Coronary artery (tissue), 2 donors: ENCODE measurements at regions not wholly inside any gene's neighbourhood (a gene's known extent, or its start where the extent isn't known, plus 50 kb on each side); places are given as distances from the start of the nearest gene placed in this dataset.
"Not testable (repeated sequence)": the region's sequence is repeated elsewhere in the genome, so short reads cannot be mapped to it uniquely, and the experiment has no call there.

Source experiments
- DNase-seq: peaks from one replicate; pipeline ENCODE4 v3.0.0-alpha.2; 2017; ENCODE audit warnings: low spot score
- H3K27ac ChIP-seq, 2 donors: fragments of 200-600 bp; sonication (generic); one replicate each; pipeline ENCODE4 v1.5.1; 2016 to 2019
- H3K4me3 ChIP-seq: fragments of 200-600 bp; sonication (generic); 2 replicates; pipeline ENCODE4 v1.5.1; 2016; ENCODE audit warnings: mild to moderate bottlenecking, moderate library complexity
- TF ChIP-seq, protein P1 (sequence below): fragments of 200-600 bp; sonication (generic); IDR thresholded peaks from one replicate; pipeline ENCODE4 v1.5.1; 2019; ENCODE audit warnings: antibody characterized with exemption

- H3K4me3 ChIP-seq, result no peak overlapping the region
- TF ChIP-seq, protein P1, sequence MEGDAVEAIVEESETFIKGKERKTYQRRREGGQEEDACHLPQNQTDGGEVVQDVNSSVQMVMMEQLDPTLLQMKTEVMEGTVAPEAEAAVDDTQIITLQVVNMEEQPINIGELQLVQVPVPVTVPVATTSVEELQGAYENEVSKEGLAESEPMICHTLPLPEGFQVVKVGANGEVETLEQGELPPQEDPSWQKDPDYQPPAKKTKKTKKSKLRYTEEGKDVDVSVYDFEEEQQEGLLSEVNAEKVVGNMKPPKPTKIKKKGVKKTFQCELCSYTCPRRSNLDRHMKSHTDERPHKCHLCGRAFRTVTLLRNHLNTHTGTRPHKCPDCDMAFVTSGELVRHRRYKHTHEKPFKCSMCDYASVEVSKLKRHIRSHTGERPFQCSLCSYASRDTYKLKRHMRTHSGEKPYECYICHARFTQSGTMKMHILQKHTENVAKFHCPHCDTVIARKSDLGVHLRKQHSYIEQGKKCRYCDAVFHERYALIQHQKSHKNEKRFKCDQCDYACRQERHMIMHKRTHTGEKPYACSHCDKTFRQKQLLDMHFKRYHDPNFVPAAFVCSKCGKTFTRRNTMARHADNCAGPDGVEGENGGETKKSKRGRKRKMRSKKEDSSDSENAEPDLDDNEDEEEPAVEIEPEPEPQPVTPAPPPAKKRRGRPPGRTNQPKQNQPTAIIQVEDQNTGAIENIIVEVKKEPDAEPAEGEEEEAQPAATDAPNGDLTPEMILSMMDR, result no peak
- no peak for DNase-seq
- H3K27ac ChIP-seq, result no peak overlapping the region
These were observed 2724.7 kb downstream of the PCDH9 start for GRCh38 chr13:64505336-64505910.

DNA sequence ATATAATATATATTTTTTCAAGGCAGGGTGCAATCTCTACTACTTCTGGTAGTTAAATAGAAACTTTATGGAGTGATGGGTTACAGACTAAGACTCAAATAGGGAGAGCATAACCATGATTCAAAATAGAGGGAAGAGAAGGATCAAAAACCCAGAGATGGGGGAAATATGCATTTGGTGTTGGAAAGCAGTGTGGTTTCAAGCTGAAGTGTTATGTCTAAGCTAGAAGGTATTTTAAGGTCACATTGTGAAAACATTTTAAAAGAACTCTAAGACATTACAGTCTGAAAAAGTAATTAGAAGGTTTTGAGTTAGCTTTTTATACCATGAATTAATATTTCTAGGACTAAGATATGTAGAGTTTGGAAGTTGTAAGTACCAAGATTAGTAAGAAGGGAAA is 2741.4 kb downstream of the PCDH9 start:
- Histone ChIP-seq H3K27ac (no peak overlapping the region), H3K4me3 (no peak overlapping the region)
- TF ChIP-seq, protein P1, result no peak
- DNase-seq, result no peak

DNA sequence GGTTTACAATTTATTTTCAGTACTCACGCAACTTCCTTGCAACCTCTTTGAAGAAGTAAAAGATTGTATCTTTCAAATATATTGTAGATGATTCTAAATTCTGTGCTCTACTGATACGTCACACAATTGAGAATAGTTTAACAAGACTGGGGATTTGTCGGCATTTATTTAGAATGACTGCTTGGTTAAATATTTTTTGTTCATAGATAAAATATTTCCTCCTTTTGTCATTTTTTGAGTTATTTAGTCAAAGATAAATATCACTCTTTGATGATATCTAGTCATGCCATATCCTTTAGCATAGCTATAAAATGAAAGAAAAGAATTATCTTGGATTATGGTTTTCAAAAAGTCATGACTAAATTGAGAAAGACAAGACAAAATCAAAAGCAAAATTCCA is 2747.8 kb downstream of the PCDH9 start:
- H3K4me3 ChIP-seq, result no peak overlapping the region
- TF ChIP-seq, protein P1, result no peak
- no peak for DNase-seq
- no peak overlapping the region for H3K27ac ChIP-seq

DNA sequence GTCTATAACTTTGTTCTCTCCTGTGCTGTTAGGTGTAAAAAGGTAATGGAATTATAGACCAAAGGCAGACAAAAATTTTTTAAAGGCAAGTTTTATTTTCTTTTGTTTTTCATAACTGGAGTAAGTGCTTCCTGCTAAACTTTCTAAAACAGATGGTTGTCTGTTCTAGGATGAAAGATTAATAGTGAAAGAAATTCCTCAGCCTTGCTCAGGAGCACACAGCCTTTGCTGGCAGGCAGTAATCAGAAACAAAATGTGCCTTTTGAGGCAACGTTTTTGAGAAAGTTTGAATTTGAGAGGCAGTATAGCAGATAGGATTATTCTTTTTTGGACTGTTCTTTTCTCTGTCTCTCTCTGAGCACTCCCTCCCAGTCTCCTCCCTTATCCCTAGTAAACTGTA is 2749.5 kb downstream of the PCDH9 start:
- Histone ChIP-seq H3K4me3 (no peak overlapping the region), H3K27ac (no peak overlapping the region)
- DNase-seq, result no peak
- TF ChIP-seq, protein P1, result no peak

- TF ChIP-seq, protein P1, result no peak
- Histone ChIP-seq H3K4me3 (no peak overlapping the region), H3K27ac (no peak overlapping the region)
- no peak for DNase-seq
These were observed 2749.9 kb downstream of the PCDH9 start for GRCh38 chr13:64480211-64480610.

- DNase-seq, result no peak
- TF ChIP-seq, protein P1, result no peak
- Histone ChIP-seq H3K4me3 (no peak overlapping the region), H3K27ac (no peak overlapping the region)
These were observed 2753.0 kb downstream of the PCDH9 start for GRCh38 chr13:64477146-64477545.

DNA sequence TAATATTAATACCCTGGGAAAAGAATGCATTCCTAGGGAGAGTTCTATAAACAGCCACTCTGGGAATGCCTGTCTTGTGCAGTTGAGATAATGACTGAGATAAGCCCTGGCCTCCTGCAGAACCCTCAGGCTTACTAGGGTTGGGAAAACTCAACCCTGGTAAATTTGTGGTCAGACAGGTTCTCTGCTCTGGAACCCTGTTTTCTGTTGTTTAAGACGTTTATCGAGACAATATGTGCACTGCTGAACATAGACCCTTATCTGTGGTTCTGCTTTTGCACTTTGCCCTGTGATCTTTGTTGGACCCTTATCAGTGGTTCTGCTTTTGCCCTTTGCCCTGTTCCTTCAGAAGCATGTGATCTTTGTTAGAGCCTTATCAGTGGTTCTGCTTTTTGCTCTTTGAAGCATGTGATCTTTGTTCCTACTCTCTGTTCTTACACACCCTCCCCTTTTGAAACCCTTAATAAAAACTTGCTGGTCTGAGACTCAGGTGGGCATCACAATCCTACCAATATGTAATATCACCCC is 2754.0 kb downstream of the PCDH9 start:
- not testable (repeated sequence) for H3K27ac ChIP-seq, H3K4me3 ChIP-seq, DNase-seq
